GM23248 (cell line): ENCODE measurements at regions not wholly inside any gene's neighbourhood (a gene's known extent, or its start where the extent isn't known, plus 50 kb on each side); places are given as distances from the start of the nearest gene placed in this dataset.

ENCODE experiments used
- DNase-seq: peaks from one replicate; pipeline ENCODE4 v3.0.0-alpha.2; 2015
- H2AFZ ChIP-seq: fragments of 200-600 bp; sonication (generic); 2 replicates; pipeline ENCODE4 v1.6.1; 2016; ENCODE audit warnings: antibody characterized with exemption
- H3F3A ChIP-seq: fragments of 200-600 bp; sonication (generic); 2 replicates; pipeline ENCODE4 v1.6.1; 2016; ENCODE audit warnings: mild to moderate bottlenecking, antibody characterized with exemption, mixed run types; ENCODE audit not compliant: insufficient read depth
- H3K27ac ChIP-seq: fragments of 200-600 bp; sonication (generic); 2 replicates; pipeline ENCODE4 v1.5.1; 2016; ENCODE audit warnings: mild to moderate bottlenecking
- H3K27me3 ChIP-seq: fragments of 200-600 bp; sonication (generic); replicated peaks from 2 replicates; pipeline ENCODE4 v1.6.1; 2016; ENCODE audit warnings: mild to moderate bottlenecking; ENCODE audit not compliant: insufficient read depth
- H3K36me3 ChIP-seq: fragments of 200-600 bp; sonication (generic); 2 replicates; pipeline ENCODE4 v1.6.1; 2016; ENCODE audit warnings: low read depth, mild to moderate bottlenecking
- H3K4me1 ChIP-seq: fragments of 200-600 bp; sonication (generic); 2 replicates; pipeline ENCODE4 v1.6.1; 2016; ENCODE audit warnings: mild to moderate bottlenecking; ENCODE audit not compliant: insufficient read depth
- H3K4me2 ChIP-seq: fragments of 200-600 bp; sonication (generic); one replicate; pipeline ENCODE4 v1.6.1; 2016; ENCODE audit warnings: mild to moderate bottlenecking; ENCODE audit not compliant: unreplicated experiment
- H3K4me3 ChIP-seq: fragments of 200-600 bp; sonication (generic); 2 replicates; pipeline ENCODE4 v1.5.1; 2016; ENCODE audit warnings: mild to moderate bottlenecking
- H3K79me2 ChIP-seq: fragments of 200-600 bp; sonication (generic); 2 replicates; pipeline ENCODE4 v1.6.1; 2016; ENCODE audit warnings: mild to moderate bottlenecking; ENCODE audit not compliant: insufficient read depth
- H3K9ac ChIP-seq: fragments of 200-600 bp; sonication (generic); 2 replicates; pipeline ENCODE4 v1.6.1; 2016; ENCODE audit warnings: mild to moderate bottlenecking
- H3K9me2 ChIP-seq: fragments of 200-600 bp; sonication (generic); 2 replicates; pipeline ENCODE4 v1.6.1; 2016; ENCODE audit warnings: mixed run types, mild to moderate bottlenecking, moderate library complexity; ENCODE audit not compliant: insufficient read depth
- H3K9me3 ChIP-seq: fragments of 200-600 bp; sonication (generic); one replicate; pipeline ENCODE4 v1.6.1; 2017; ENCODE audit warnings: low read depth
- H4K20me1 ChIP-seq: fragments of 200-600 bp; sonication (generic); 2 replicates; pipeline ENCODE4 v1.6.0; 2016; ENCODE audit not compliant: insufficient read depth
- EZH2 ChIP-seq: fragments of 200-600 bp; sonication (generic); IDR thresholded peaks from 2 replicates; pipeline ENCODE4 v1.6.1; 2018; ENCODE audit warnings: antibody characterized with exemption, mild to moderate bottlenecking; ENCODE audit not compliant: insufficient read depth, poor library complexity, severe bottlenecking
- EZH2phosphoT487 ChIP-seq: fragments of 200-600 bp; sonication (generic); IDR thresholded peaks from 2 replicates; pipeline ENCODE4 v1.6.1; 2018; ENCODE audit warnings: antibody characterized with exemption, moderate library complexity, mild to moderate bottlenecking, low read depth; ENCODE audit not compliant: insufficient read depth
- WGBS, 2 experiments: methylation state at CpG; one replicate each; pipeline ENCODE4 v1.1.6; 2015 to 2017; ENCODE audit warnings: low lambda C conversion rate in 2 of 2, low coverage in 1 of 2; ENCODE audit errors: missing lambda C conversion rate in 2 of 2; 5-methylcytosine and 5-hydroxymethylcytosine counted together
- in situ Hi-C: fragments of 300-500 bp; cut with MboI; formaldehyde crosslinking; loops from 2 replicates; pipeline ENCODE4 v1.15.0; 2020

DNA sequence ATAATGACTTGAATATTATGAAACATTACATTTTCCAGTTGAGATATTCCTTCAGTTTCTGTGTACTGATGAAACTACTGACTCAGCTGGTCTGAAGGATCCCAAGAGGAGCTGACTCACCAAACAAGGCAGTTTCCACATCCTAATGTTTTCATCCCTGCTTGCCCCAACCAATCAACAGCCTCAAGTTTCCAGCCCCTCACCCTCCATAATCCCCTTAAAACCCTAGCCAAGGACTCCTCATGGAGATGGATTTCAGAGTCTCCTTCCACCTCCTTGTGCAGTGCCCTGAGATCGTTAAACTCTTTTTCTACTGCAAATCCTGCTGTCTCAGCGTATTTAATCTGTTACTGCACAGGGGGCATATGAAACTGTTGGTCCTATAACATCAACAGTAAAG lies 83.1 kb upstream of the HAO2 start:
- Histone ChIP-seq H2AFZ (0 out of 2 replicates have a peak overlapping the region, but pooled peaks have one; percentile 32), H3K36me3 (no peaks in the 10 kb centered on the region), H3K79me2 (no peaks in the 10 kb centered on the region), H3K9me2 (no peaks in the 10 kb centered on the region), H3K9me3 (no peaks in the 10 kb centered on the region), H3K4me1 (peaks cover 21% of the 10 kb centered on the region), H3K27me3 (no peaks in the 10 kb centered on the region), H3K4me2 (peak overlapping the region; percentile 47), H3K4me3 (no peak overlapping the region), H3K9ac (no peak overlapping the region), H4K20me1 (no peaks in the 10 kb centered on the region), H3F3A (peaks cover 17% of the 10 kb centered on the region), H3K27ac (peak overlapping the region; percentile 49)
- peak; percentile 91 for DNase-seq
- no peak for TF ChIP-seq EZH2
- no peak for TF ChIP-seq EZH2phosphoT487
- 52 to 55% methylated on average over 2 of the region's 2 CpGs for WGBS, 2 experiments
- in situ Hi-C loops = loop anchor here (10.0 kb wide), 1 partner anchor 79 kb away; the partner anchor contains the start of gene HAO2

DNA sequence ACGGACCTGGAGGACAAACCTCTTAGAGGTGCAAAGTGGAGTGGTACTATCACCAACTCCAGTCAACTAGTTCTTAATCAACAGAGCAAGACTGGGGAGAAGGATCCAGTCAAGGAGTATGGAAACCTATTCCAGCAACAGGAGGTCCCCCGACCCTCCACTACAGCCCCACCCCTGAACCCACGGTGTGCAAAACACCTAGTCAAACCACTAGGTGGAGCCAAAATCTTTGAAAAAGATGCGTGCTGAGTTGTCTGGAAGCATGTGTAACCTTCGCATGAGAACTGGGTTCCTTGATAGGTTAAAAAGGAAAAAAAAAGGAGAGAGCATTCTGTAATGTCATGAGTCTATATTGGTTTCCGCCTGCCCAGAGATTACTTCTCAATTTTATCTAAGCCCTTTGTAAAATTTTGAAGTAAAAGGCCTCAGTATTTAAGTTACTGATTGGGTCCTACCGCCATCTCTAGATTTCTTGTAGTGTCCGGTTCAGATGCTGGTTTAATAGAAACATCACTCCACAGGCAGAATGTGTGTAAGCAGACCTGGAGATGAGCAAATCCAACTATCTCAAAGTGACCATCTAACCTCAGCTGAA lies 81.9 kb upstream of the HAO2 start:
- no peak overlapping the region for H2AFZ ChIP-seq
- in situ Hi-C loops = loop anchor here (10.0 kb wide), 1 partner anchor 78 kb away; the partner anchor contains the start of gene HAO2
- H3K36me3 ChIP-seq = no peaks in the 10 kb centered on the region
- WGBS, 2 experiments = 57 to 58% methylated on average over 8 of the region's 8 CpGs
- H3K9me3 ChIP-seq = no peaks in the 10 kb centered on the region
- no peaks in the 10 kb centered on the region for H3K27me3 ChIP-seq
- peak; percentile 63 for DNase-seq
- no peaks in the 10 kb centered on the region for H3K79me2 ChIP-seq
- H3K4me3 ChIP-seq = no peak overlapping the region
- no peaks in the 10 kb centered on the region for H4K20me1 ChIP-seq
- TF ChIP-seq EZH2phosphoT487 = no peak
- TF ChIP-seq EZH2 = no peak
- H3K4me1 ChIP-seq = peaks cover 12% of the 10 kb centered on the region
- no peak overlapping the region for H3K4me2 ChIP-seq
- H3K9ac ChIP-seq = no peak overlapping the region
- no peak overlapping the region for H3K27ac ChIP-seq
- peaks cover 5% of the 10 kb centered on the region; the same call in 1 of the 2 replicates for H3F3A ChIP-seq
- H3K9me2 ChIP-seq = no peaks in the 10 kb centered on the region

DNA sequence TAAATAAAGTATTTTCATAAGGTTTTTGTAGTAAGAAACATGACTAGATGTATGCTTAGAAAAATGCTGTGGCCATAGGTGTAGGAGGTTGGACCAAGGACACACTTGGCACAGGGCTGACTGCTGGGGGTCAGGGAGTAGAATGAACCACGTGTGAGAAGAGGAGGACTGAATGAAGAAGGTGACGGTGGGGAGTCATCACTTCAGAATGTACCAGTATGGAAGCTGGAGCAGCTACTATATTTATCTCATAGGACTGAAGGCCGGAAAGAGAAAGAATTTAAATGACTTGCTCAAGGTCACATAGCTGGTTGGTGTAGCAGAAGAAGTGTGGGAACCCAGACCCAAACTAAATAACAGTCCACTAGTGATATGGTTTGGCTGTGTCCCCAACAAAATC lies 79.8 kb upstream of the HAO2 start:
- Histone ChIP-seq H3K9me2 (no peaks in the 10 kb centered on the region), H3K36me3 (no peaks in the 10 kb centered on the region), H3K4me1 (peaks cover 12% of the 10 kb centered on the region), H3K27ac (no peak overlapping the region), H3F3A (peaks cover 4% of the 10 kb centered on the region; the same call in 1 of the 2 replicates), H3K9ac (no peak overlapping the region), H3K4me2 (no peak overlapping the region), H3K27me3 (no peaks in the 10 kb centered on the region), H3K9me3 (no peaks in the 10 kb centered on the region), H4K20me1 (no peaks in the 10 kb centered on the region), H2AFZ (no peak overlapping the region), H3K4me3 (no peak overlapping the region), H3K79me2 (no peaks in the 10 kb centered on the region)
- in situ Hi-C loops = loop anchor here (10.0 kb wide), 1 partner anchor 76 kb away; the partner anchor contains the start of gene HAO2
- WGBS, 2 experiments = 48 to 51% methylated on average over 3 of the region's 3 CpGs
- peak; percentile 39 for DNase-seq
- TF ChIP-seq EZH2 (no peak), EZH2phosphoT487 (no peak)

DNA sequence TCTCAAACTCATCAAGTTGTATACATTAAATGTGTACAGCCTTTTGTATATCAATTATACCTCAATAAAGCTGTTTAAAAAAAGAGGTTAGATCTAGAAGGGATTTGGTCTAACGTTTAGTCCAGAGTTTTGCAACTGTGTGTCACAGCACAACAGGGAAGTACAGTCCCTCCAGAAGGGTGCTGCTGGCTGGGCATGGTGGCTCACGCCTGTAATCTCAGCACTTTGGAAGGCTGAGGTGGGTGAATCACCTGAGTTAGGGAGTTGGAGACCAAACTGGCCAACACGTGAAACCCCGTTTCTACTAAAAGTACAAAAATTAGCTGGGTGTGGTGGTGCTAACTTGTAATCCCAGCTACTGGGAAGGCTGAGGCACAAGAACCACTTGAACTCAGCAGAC lies 78.3 kb upstream of the HAO2 start:
- H3K27me3 ChIP-seq = no peaks in the 10 kb centered on the region
- H3K4me1 ChIP-seq = peaks cover 5% of the 10 kb centered on the region
- no peaks in the 10 kb centered on the region for H4K20me1 ChIP-seq
- DNase-seq = no peak
- H3K9me2 ChIP-seq = no peaks in the 10 kb centered on the region
- H3K9ac ChIP-seq = no peak overlapping the region
- no peak overlapping the region for H2AFZ ChIP-seq
- TF ChIP-seq EZH2 (no peak), EZH2phosphoT487 (no peak)
- 55 to 61% methylated on average over 4 of the region's 4 CpGs for WGBS, 2 experiments
- no peak overlapping the region for H3K4me3 ChIP-seq
- H3K9me3 ChIP-seq = no peaks in the 10 kb centered on the region
- H3K36me3 ChIP-seq = no peaks in the 10 kb centered on the region
- H3K4me2 ChIP-seq = no peak overlapping the region
- H3F3A ChIP-seq = peaks cover 4% of the 10 kb centered on the region; the same call in 1 of the 2 replicates
- H3K27ac ChIP-seq = no peak overlapping the region
- H3K79me2 ChIP-seq = no peaks in the 10 kb centered on the region
- in situ Hi-C loops = no loop called here
